Suprapubic skin (tissue), 4 donors: ENCODE measurements at regions not wholly inside any gene's neighbourhood (a gene's known extent, or its start where the extent isn't known, plus 50 kb on each side); places are given as distances from the start of the nearest gene placed in this dataset.

Source experiments
- DNase-seq, 2 donors: peaks; one replicate each; pipeline ENCODE4 v3.0.0-alpha.2; 2019; ENCODE audit warnings: low spot score in 2 of 2
- H3K27ac ChIP-seq: fragments of 200-600 bp; sonication (generic); one replicate; pipeline ENCODE4 v1.5.1; 2019
- H3K27me3 ChIP-seq: fragments of 200-600 bp; sonication (generic); one replicate; pipeline ENCODE4 v1.5.1; 2019
- H3K36me3 ChIP-seq: fragments of 200-600 bp; sonication (generic); one replicate; pipeline ENCODE4 v1.5.1; 2019
- H3K4me1 ChIP-seq: fragments of 200-600 bp; sonication (generic); one replicate; pipeline ENCODE4 v1.5.1; 2019
- H3K4me3 ChIP-seq: fragments of 200-600 bp; sonication (generic); one replicate; pipeline ENCODE4 v1.5.1; 2019; ENCODE audit warnings: mild to moderate bottlenecking
- H3K9me3 ChIP-seq: fragments of 200-600 bp; sonication (generic); one replicate; pipeline ENCODE4 v1.5.1; 2019
- EP300 ChIP-seq: sonication (generic); formaldehyde crosslinking; IDR thresholded peaks from one replicate; pipeline ENCODE4 v1.6.1; 2017; ENCODE audit warnings: antibody characterized with exemption
- POLR2A ChIP-seq, 2 donors: fragments of 450-650 bp; IDR thresholded peaks; one replicate each; pipeline ENCODE4 v1.6.1; 2017; ENCODE audit warnings: antibody characterized with exemption in 2 of 2, mild to moderate bottlenecking in 2 of 2, moderate library complexity in 2 of 2
- POLR2AphosphoS5 ChIP-seq, 3 donors: sonication (generic); formaldehyde crosslinking; IDR thresholded peaks; one replicate each; pipeline ENCODE4 v1.6.1; 2017; ENCODE audit warnings: antibody characterized with exemption in 3 of 3
- whole genome bisulfite sequencing: methylation state at CpG from one replicate; pipeline ENCODE4 v1.1.5; 2018; 5-methylcytosine and 5-hydroxymethylcytosine counted together
- TF ChIP-seq, protein P1 (sequence below), 2 donors: fragments of 200-600 bp in 1 of 2; fragments of 450-650 bp in 1 of 2; sonication (generic) in 1 of 2; IDR thresholded peaks; one replicate each; pipeline ENCODE4 v1.5.1; 2016 to 2019; ENCODE audit warnings: antibody characterized with exemption in 2 of 2, mild to moderate bottlenecking in 1 of 2, moderate library complexity in 1 of 2

DNA sequence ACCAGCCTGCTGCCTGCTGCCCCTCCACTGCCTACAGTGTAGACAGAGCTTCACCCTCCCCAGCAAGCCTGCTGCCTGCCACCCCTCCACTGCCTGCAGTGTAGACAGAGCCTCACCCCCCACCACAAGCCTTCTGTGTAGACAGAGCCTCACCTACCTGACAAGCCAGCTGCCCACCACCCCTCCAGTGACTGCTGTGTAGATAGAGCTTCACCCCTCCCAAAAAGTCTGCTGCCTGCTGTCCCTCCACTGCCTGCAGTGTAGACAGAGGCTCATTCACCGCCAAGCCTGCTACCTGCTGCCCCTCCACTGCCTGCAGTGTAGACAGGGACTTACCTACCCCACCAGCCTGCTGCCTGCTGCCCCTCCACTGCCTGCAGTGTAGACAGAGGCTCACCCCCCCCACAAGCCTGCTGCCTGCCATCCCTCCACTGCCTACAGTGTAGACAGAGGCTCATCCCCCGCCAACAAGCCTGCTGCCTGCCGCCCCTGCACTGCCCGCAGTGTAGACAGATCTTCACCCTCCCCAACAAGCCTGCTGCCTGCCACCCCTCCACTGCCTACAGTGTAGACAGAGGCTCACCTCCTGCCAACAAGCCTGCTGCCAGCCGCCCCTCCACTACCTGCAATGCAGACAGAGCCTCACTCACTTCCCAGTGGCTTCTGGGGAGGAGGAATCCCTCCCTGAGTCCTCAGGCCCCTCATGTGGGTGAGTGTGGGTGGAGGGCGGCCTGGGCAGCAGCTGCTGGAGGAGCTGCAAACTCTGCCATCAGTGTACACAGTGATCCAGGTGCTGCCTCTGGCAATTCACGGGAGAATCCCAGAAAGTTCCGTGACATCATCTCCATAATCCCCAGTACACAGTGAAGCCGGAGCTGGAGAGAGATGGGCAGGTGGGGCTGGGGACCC lies 140.9 kb downstream of the DLL1 start:
- Histone ChIP-seq H3K36me3 (no peaks in the 10 kb centered on the region), H3K27me3 (peaks cover 29% of the 10 kb centered on the region), H3K27ac (no peak overlapping the region), H3K4me3 (no peak overlapping the region), H3K9me3 (no peaks in the 10 kb centered on the region), H3K4me1 (peaks cover 25% of the 10 kb centered on the region)
- DNase-seq = peak; percentile 46 to 70
- no peak for TF ChIP-seq POLR2A (IDR thresholded peaks at IDR 0.05)
- TF ChIP-seq, protein P1, sequence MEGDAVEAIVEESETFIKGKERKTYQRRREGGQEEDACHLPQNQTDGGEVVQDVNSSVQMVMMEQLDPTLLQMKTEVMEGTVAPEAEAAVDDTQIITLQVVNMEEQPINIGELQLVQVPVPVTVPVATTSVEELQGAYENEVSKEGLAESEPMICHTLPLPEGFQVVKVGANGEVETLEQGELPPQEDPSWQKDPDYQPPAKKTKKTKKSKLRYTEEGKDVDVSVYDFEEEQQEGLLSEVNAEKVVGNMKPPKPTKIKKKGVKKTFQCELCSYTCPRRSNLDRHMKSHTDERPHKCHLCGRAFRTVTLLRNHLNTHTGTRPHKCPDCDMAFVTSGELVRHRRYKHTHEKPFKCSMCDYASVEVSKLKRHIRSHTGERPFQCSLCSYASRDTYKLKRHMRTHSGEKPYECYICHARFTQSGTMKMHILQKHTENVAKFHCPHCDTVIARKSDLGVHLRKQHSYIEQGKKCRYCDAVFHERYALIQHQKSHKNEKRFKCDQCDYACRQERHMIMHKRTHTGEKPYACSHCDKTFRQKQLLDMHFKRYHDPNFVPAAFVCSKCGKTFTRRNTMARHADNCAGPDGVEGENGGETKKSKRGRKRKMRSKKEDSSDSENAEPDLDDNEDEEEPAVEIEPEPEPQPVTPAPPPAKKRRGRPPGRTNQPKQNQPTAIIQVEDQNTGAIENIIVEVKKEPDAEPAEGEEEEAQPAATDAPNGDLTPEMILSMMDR (IDR thresholded peaks at IDR 0.05) = no peak
- 81% methylated on average over 5 of the region's 9 CpGs for WGBS

- peak; percentile 46 to 66 for DNase-seq
- Histone ChIP-seq H3K27me3 (peaks cover 29% of the 10 kb centered on the region), H3K27ac (no peak overlapping the region), H3K4me3 (no peak overlapping the region), H3K4me1 (peaks cover 25% of the 10 kb centered on the region), H3K9me3 (no peaks in the 10 kb centered on the region), H3K36me3 (no peaks in the 10 kb centered on the region)
- 79% methylated on average over 15 of the region's 17 CpGs for WGBS
- no peak for TF ChIP-seq POLR2A (IDR thresholded peaks at IDR 0.05)
- no peak for TF ChIP-seq EP300
- no peak for TF ChIP-seq POLR2AphosphoS5 (IDR thresholded peaks at IDR 0.05)
- TF ChIP-seq, protein P1 (IDR thresholded peaks at IDR 0.05) = no peak
Observed at GRCh38 chr6:170148709-170149470, 142.0 kb downstream of the DLL1 start.

- 77% methylated on average over 30 of the region's 30 CpGs for WGBS
- DNase-seq = peak; percentile 61 to 75
- H3K4me3 ChIP-seq = no peak overlapping the region
- H3K9me3 ChIP-seq = no peaks in the 10 kb centered on the region
- TF ChIP-seq POLR2AphosphoS5 (IDR thresholded peaks at IDR 0.05) (no peak), POLR2A (IDR thresholded peaks at IDR 0.05) (no peak), EP300 (no peak)
- TF ChIP-seq, protein P1 (IDR thresholded peaks at IDR 0.05) = no peak
- peaks cover 19% of the 10 kb centered on the region for H3K4me1 ChIP-seq
- H3K27ac ChIP-seq = no peak overlapping the region
- H3K27me3 ChIP-seq = peaks cover 26% of the 10 kb centered on the region
- H3K36me3 ChIP-seq = no peaks in the 10 kb centered on the region
Observed at GRCh38 chr6:170147832-170148708, 142.8 kb downstream of the DLL1 start.

DNA sequence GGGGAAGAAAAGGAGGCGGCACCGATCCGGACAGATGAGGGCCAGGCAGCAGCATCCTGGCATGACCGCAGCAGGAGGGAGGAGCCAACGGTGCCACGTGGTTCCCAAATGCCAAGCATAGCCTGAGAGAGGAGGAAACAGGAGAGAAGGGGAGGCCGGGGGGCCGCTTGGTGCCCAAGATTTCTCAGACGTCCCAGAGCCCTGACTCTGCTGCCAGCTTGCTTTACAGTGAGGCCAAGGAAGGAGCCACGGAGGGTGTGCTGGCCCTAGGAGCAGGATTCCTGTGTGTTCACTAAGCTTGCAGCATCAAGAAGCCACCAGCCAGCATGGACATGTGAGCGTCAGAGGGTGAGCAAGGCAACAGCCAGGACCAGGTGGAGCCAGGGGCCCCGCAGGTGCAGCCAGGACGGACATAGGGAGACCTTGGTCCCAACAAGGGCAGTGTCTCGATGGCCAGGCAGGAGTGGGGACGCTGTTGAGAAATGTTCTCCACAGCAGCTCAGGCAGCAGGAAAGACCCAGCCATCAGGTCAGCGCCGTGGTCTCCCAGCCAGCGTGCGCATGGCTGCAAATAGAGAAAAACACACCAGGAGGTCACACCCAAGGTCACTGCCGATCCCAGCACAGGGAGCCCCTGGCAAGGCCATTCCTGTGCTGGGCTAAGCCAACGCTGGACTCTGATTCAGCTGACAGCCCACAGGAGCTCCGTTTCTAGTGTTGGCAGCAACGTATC lies 143.7 kb downstream of the DLL1 start:
- Histone ChIP-seq H3K36me3 (no peaks in the 10 kb centered on the region), H3K27me3 (peaks cover 19% of the 10 kb centered on the region), H3K4me1 (peaks cover 11% of the 10 kb centered on the region), H3K9me3 (no peaks in the 10 kb centered on the region), H3K4me3 (no peak overlapping the region), H3K27ac (no peak overlapping the region)
- peak; percentile 63 to 78 for DNase-seq
- TF ChIP-seq, protein P1 (IDR thresholded peaks at IDR 0.05) = no peak
- TF ChIP-seq EP300 (no peak), POLR2AphosphoS5 (IDR thresholded peaks at IDR 0.05) (no peak), POLR2A (IDR thresholded peaks at IDR 0.05) (no peak)
- WGBS = 65% methylated on average over 16 of the region's 23 CpGs
